M059J (cell line): ENCODE measurements at regions not wholly inside any gene's neighbourhood (a gene's known extent, or its start where the extent isn't known, plus 50 kb on each side); places are given as distances from the start of the nearest gene placed in this dataset.
A peak's percentile ranks its signal among the peaks of the same experiment; 100 is the strongest.

Experiments used
- DNase-seq: peaks from one replicate; pipeline ENCODE4 v3.0.0-alpha.2; 2012; ENCODE audit warnings: low read depth

GRCh38 chr1:55632906-55633305 is 417.7 kb upstream of the USP24 start:
- DNase-seq, result peak; percentile 47

GRCh38 chr1:55632058-55632457 is 416.9 kb upstream of the USP24 start:
- peak; percentile 39 for DNase-seq

- peak; percentile 68 for DNase-seq
These were observed 416.3 kb upstream of the USP24 start for GRCh38 chr1:55631509-55631908.

- peak; percentile 33 for DNase-seq
These were observed 411.2 kb upstream of the USP24 start for GRCh38 chr1:55626326-55626725.

GRCh38 chr1:55624766-55625165 is 409.6 kb upstream of the USP24 start:
- DNase-seq, result no peak

GRCh38 chr1:55623311-55623710 is 408.1 kb upstream of the USP24 start:
- no peak for DNase-seq

- DNase-seq, result no peak
These were observed 406.9 kb upstream of the USP24 start for GRCh38 chr1:55622074-55622473.

GRCh38 chr1:55618199-55618598 is 403.0 kb upstream of the USP24 start:
- no peak for DNase-seq

GRCh38 chr1:55617288-55617982 is 402.3 kb upstream of the USP24 start:
- DNase-seq, result no peak

GRCh38 chr1:55612988-55613387 is 397.8 kb upstream of the USP24 start:
- peak; percentile 80 for DNase-seq

- no peak for DNase-seq
These were observed 396.0 kb upstream of the USP24 start for GRCh38 chr1:55611123-55611522.

GRCh38 chr1:55610203-55610602 is 395.0 kb upstream of the USP24 start:
- DNase-seq, result no peak

- DNase-seq, result no peak
These were observed 394.5 kb upstream of the USP24 start for GRCh38 chr1:55609630-55610029.

- no peak for DNase-seq
These were observed 390.0 kb upstream of the USP24 start for GRCh38 chr1:55605155-55605554.

- no peak for DNase-seq
These were observed 389.6 kb upstream of the USP24 start for GRCh38 chr1:55604749-55605148.

GRCh38 chr1:55604179-55604578 is 389.0 kb upstream of the USP24 start:
- no peak for DNase-seq

- DNase-seq, result no peak
These were observed 385.1 kb upstream of the USP24 start for GRCh38 chr1:55600242-55600641.

- no peak for DNase-seq
These were observed 382.7 kb upstream of the USP24 start for GRCh38 chr1:55597910-55598309.

GRCh38 chr1:55594701-55595100 is 379.5 kb upstream of the USP24 start:
- no peak for DNase-seq

GRCh38 chr1:55593298-55593697 is 378.1 kb upstream of the USP24 start:
- DNase-seq, result no peak

GRCh38 chr1:55592122-55592521 is 377.0 kb upstream of the USP24 start:
- no peak for DNase-seq

GRCh38 chr1:55589671-55590297 is 374.6 kb upstream of the USP24 start:
- DNase-seq, result peak; percentile 64

- DNase-seq, result no peak
These were observed 373.1 kb upstream of the USP24 start for GRCh38 chr1:55588309-55588708.

GRCh38 chr1:55586771-55587170 is 371.6 kb upstream of the USP24 start:
- no peak for DNase-seq
